ENCODE measurements at regions not wholly inside any gene's neighbourhood (a gene's known extent, or its start where the extent isn't known, plus 50 kb on each side); places are given as distances from the start of the nearest gene placed in this dataset.

- TF ChIP-seq, protein P1, sequence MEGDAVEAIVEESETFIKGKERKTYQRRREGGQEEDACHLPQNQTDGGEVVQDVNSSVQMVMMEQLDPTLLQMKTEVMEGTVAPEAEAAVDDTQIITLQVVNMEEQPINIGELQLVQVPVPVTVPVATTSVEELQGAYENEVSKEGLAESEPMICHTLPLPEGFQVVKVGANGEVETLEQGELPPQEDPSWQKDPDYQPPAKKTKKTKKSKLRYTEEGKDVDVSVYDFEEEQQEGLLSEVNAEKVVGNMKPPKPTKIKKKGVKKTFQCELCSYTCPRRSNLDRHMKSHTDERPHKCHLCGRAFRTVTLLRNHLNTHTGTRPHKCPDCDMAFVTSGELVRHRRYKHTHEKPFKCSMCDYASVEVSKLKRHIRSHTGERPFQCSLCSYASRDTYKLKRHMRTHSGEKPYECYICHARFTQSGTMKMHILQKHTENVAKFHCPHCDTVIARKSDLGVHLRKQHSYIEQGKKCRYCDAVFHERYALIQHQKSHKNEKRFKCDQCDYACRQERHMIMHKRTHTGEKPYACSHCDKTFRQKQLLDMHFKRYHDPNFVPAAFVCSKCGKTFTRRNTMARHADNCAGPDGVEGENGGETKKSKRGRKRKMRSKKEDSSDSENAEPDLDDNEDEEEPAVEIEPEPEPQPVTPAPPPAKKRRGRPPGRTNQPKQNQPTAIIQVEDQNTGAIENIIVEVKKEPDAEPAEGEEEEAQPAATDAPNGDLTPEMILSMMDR (IDR thresholded peaks at IDR 0.05): no peak
- TF ChIP-seq POLR2AphosphoS5 (IDR thresholded peaks at IDR 0.05) (no peak), POLR2A (IDR thresholded peaks at IDR 0.05) (no peak)
These were observed 486.3 kb upstream of the PABPC4L start for GRCh38 chr4:134687646-134688628.

All from gastroesophageal sphincter (tissue), 3 donors.